ENCODE measurements at regions not wholly inside any gene's neighbourhood (a gene's known extent, or its start where the extent isn't known, plus 50 kb on each side); places are given as distances from the start of the nearest gene placed in this dataset.

DNA sequence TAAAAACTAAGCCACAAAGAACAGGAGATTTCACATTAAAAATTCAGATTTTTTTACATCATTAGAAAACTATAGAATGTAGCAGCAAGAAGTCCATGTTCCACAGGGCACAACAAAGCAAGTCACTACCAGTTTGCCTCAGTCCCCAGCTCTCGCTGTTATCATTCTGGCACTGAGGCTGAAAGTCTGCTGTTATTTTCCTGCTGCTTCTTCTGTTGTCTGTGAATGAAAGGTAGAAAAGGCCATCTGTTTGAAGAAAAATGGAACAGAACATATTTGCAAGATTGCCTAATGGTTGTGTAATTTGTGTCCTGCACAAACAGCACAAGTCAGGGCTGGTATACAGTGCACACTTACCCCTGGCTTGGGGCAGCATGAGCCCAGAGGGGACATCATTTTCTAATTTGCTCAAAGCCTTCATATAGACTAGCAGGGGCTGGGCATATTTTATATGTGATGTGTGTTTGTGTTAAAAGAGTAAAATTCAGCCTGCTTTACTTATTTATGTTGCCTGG lies 105.6 kb upstream of the COG2 start:
- Histone ChIP-seq H3K4me3 (no peak overlapping the region), H3K27me3 (no peaks in the 10 kb centered on the region), H3K36me3 (no peaks in the 10 kb centered on the region), H3K4me1 (ENCODE audit: low read depth) (no peaks in the 10 kb centered on the region), H3K9me3 (ENCODE audit: low read depth) (no peaks in the 10 kb centered on the region), H3K27ac (no peak overlapping the region)
- DNase-seq (ENCODE audit: low read depth in 1 of 2, low spot score in 1 of 2) = no peak
- TF ChIP-seq, protein P1, sequence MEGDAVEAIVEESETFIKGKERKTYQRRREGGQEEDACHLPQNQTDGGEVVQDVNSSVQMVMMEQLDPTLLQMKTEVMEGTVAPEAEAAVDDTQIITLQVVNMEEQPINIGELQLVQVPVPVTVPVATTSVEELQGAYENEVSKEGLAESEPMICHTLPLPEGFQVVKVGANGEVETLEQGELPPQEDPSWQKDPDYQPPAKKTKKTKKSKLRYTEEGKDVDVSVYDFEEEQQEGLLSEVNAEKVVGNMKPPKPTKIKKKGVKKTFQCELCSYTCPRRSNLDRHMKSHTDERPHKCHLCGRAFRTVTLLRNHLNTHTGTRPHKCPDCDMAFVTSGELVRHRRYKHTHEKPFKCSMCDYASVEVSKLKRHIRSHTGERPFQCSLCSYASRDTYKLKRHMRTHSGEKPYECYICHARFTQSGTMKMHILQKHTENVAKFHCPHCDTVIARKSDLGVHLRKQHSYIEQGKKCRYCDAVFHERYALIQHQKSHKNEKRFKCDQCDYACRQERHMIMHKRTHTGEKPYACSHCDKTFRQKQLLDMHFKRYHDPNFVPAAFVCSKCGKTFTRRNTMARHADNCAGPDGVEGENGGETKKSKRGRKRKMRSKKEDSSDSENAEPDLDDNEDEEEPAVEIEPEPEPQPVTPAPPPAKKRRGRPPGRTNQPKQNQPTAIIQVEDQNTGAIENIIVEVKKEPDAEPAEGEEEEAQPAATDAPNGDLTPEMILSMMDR (IDR thresholded peaks at IDR 0.05; ENCODE audit: low read depth, low read length) = no peak

DNA sequence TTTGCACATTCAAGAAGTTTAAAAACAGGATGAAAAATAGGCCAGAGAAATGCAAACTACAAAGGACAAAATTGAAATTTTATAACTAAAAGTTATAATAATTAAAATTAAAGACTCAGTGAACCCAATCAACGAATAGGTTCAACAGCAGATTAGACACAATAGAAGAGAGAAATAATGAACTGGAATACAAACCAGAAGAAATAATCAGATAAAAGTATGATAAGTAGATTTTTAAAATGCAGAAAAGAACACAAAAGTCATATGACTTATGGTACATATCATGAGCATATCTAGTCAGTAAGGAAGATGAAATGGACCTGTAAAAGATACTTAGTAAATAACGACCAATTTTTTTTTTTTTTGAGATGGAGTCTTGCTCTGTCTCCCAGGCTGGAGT lies 108.1 kb upstream of the COG2 start:
- no peaks in the 10 kb centered on the region for H3K9me3 ChIP-seq (ENCODE audit: low read depth)
- no peaks in the 10 kb centered on the region for H3K4me1 ChIP-seq (ENCODE audit: low read depth)
- no peaks in the 10 kb centered on the region for H3K36me3 ChIP-seq
- DNase-seq (ENCODE audit: low read depth in 1 of 2, low spot score in 1 of 2) = no peak
- TF ChIP-seq, protein P1 (IDR thresholded peaks at IDR 0.05; ENCODE audit: low read depth, low read length) = no peak
- no peak overlapping the region for H3K4me3 ChIP-seq
- H3K27ac ChIP-seq = no peak overlapping the region
- no peaks in the 10 kb centered on the region for H3K27me3 ChIP-seq

DNA sequence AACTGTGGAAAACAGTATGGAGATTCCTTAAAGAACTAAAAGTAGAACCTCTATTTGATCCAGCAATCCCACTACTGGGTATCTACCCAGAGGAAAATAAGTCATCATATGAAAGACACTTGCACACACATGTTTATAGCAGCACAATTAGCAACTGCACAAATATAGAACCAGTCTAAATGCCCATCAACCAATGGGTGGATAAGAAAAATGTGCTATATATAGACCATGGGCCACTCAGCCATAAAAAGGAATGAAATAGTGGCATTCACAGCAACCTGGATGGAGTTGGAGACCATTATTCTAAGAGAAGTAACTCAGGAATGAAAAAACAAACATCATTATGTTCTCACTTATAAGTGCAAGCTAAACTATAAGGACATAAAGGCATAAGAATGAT lies 105.0 kb upstream of the PGBD5 start:
- Histone ChIP-seq H3K4me3 (no peak overlapping the region), H3K9me3 (ENCODE audit: low read depth) (no peaks in the 10 kb centered on the region), H3K27me3 (no peaks in the 10 kb centered on the region), H3K27ac (no peak overlapping the region), H3K4me1 (ENCODE audit: low read depth) (no peaks in the 10 kb centered on the region), H3K36me3 (no peaks in the 10 kb centered on the region)
- TF ChIP-seq, protein P1 (IDR thresholded peaks at IDR 0.05; ENCODE audit: low read depth, low read length) = no peak
- DNase-seq (ENCODE audit: low read depth in 1 of 2, low spot score in 1 of 2) = no peak

DNA sequence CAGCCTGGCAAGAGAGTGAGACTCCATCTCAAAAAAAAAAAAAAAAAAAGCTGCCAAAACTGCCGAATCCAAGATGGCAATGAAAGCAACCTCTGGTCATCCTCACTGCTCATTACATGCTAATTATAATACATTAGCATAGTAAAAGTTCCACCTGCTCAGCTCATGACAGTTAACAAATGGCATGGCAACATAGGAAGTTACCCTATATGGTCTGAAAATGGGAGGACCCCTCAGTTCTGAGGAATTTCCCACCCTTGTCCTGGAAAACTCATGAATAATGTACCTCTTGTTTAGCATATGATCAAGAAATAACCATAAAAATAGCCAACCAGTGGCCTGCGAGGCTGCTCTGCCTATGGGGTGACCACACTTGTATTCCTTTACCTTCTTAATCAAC lies 93.1 kb upstream of the PGBD5 start:
- H3K27ac ChIP-seq = no peak overlapping the region
- H3K9me3 ChIP-seq (ENCODE audit: low read depth) = no peaks in the 10 kb centered on the region
- TF ChIP-seq, protein P1 (IDR thresholded peaks at IDR 0.05; ENCODE audit: low read depth, low read length) = no peak
- H3K27me3 ChIP-seq = no peaks in the 10 kb centered on the region
- no peaks in the 10 kb centered on the region for H3K36me3 ChIP-seq
- H3K4me1 ChIP-seq (ENCODE audit: low read depth) = no peaks in the 10 kb centered on the region
- DNase-seq (ENCODE audit: low read depth in 1 of 2, low spot score in 1 of 2) = no peak
- no peak overlapping the region for H3K4me3 ChIP-seq

DNA sequence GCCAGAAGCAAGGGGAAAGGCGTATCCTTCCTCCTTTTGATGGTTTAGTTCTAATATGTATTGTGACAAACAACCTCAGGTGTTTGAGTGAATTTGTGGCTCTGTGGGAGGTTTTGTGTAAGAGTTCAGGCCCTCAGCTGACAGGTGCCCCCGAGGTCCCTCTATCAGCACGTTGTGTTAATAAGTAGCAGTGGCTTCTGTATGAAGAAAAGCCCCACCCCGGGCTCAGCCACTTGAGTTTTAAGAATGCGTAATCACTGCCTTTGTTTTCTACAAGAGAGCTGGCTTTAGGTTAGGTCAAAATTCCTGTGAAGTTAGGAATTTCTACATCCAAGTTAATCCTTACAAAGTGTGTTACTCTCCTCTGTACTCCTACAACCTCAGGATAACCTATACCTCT lies 92.4 kb upstream of the PGBD5 start:
- Histone ChIP-seq H3K4me3 (no peak overlapping the region), H3K9me3 (ENCODE audit: low read depth) (no peaks in the 10 kb centered on the region), H3K36me3 (no peaks in the 10 kb centered on the region), H3K27ac (no peak overlapping the region), H3K4me1 (ENCODE audit: low read depth) (no peaks in the 10 kb centered on the region), H3K27me3 (no peaks in the 10 kb centered on the region)
- TF ChIP-seq, protein P1 (IDR thresholded peaks at IDR 0.05; ENCODE audit: low read depth, low read length) = no peak
- DNase-seq (ENCODE audit: low read depth in 1 of 2, low spot score in 1 of 2) = no peak

DNA sequence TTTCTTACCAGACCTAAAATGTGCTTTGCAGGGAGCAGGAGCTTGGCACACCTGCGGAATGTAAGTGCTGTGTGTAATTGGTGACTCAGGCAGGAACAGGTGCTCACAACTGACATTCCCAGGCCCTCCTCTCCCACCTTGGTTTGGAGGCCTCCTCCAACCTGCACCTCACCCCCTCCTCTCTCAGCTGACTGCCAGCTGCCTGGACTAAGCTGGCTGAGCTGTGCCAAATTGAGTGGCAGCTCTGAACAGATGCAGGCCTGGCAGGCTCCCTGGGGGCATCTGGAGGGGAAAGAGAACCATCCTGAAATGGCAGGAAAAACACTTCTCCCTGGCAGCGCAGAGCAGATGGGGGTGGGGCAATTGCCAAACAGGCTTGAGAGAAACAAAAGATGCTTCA lies 91.7 kb upstream of the PGBD5 start:
- DNase-seq (ENCODE audit: low read depth in 1 of 2, low spot score in 1 of 2) = no peak
- Histone ChIP-seq H3K27ac (no peak overlapping the region), H3K4me3 (no peak overlapping the region), H3K27me3 (no peaks in the 10 kb centered on the region), H3K36me3 (no peaks in the 10 kb centered on the region), H3K9me3 (ENCODE audit: low read depth) (no peaks in the 10 kb centered on the region), H3K4me1 (ENCODE audit: low read depth) (no peaks in the 10 kb centered on the region)
- TF ChIP-seq, protein P1 (IDR thresholded peaks at IDR 0.05; ENCODE audit: low read depth, low read length) = no peak
